Occipital lobe (tissue), 1 donor: ENCODE measurements at regions not wholly inside any gene's neighbourhood (a gene's known extent, or its start where the extent isn't known, plus 50 kb on each side); places are given as distances from the start of the nearest gene placed in this dataset.

Experiments
- DNase-seq: peaks from one replicate; lab custom pipeline; 2025; lab: John Stamatoyannopoulos, UW

- no peak for DNase-seq
These were observed 605.2 kb upstream of the ID2 start for GRCh38 chr2:8076448-8077342.

- no peak for DNase-seq
These were observed 603.2 kb upstream of the ID2 start for GRCh38 chr2:8078705-8079104.

- no peak for DNase-seq
These were observed 601.8 kb upstream of the ID2 start for GRCh38 chr2:8080063-8080462.

- no peak for DNase-seq
These were observed 600.7 kb upstream of the ID2 start for GRCh38 chr2:8081130-8081529.

GRCh38 chr2:8082840-8083239 is 599.0 kb upstream of the ID2 start:
- DNase-seq, result no peak

- no peak for DNase-seq
These were observed 595.5 kb upstream of the ID2 start for GRCh38 chr2:8086357-8086756.

GRCh38 chr2:8086796-8087479 is 594.9 kb upstream of the ID2 start:
- DNase-seq, result no peak

- DNase-seq, result no peak
These were observed 594.4 kb upstream of the ID2 start for GRCh38 chr2:8087480-8087840.

GRCh38 chr2:8088810-8089209 is 593.0 kb upstream of the ID2 start:
- DNase-seq, result no peak

- DNase-seq, result no peak
These were observed 592.3 kb upstream of the ID2 start for GRCh38 chr2:8089596-8089995.

GRCh38 chr2:8090748-8091700 is 590.8 kb upstream of the ID2 start:
- no peak for DNase-seq

GRCh38 chr2:8094526-8094925 is 587.3 kb upstream of the ID2 start:
- DNase-seq, result peak; percentile 65

GRCh38 chr2:8095978-8096377 is 585.9 kb upstream of the ID2 start:
- no peak for DNase-seq

- DNase-seq, result no peak
These were observed 585.4 kb upstream of the ID2 start for GRCh38 chr2:8096484-8096883.

- no peak for DNase-seq
These were observed 583.2 kb upstream of the ID2 start for GRCh38 chr2:8098476-8099266.

GRCh38 chr2:8099267-8099582 is 582.6 kb upstream of the ID2 start:
- no peak for DNase-seq

GRCh38 chr2:8101614-8102277 is 580.1 kb upstream of the ID2 start:
- DNase-seq, result no peak

GRCh38 chr2:8102470-8102869 is 579.4 kb upstream of the ID2 start:
- no peak for DNase-seq

GRCh38 chr2:8103085-8103708 is 578.7 kb upstream of the ID2 start:
- DNase-seq, result no peak

- no peak for DNase-seq
These were observed 574.7 kb upstream of the ID2 start for GRCh38 chr2:8107150-8107549.
